GM19240 (cell line): ENCODE measurements at regions not wholly inside any gene's neighbourhood (a gene's known extent, or its start where the extent isn't known, plus 50 kb on each side); places are given as distances from the start of the nearest gene placed in this dataset.
"Not testable (repeated sequence)": the region's sequence is repeated elsewhere in the genome, so short reads cannot be mapped to it uniquely, and the experiment has no call there.

Source experiments
- DNase-seq: peaks from one replicate; pipeline ENCODE4 v3.0.0; 2011; ENCODE audit warnings: low spot score; ENCODE audit not compliant: insufficient read length

GRCh38 chr6:139982195-139982594 lies 607.7 kb upstream of the CITED2 start:
- DNase-seq: no peak

GRCh38 chr6:139981768-139982181 lies 607.3 kb upstream of the CITED2 start:
- DNase-seq: no peak

- no peak for DNase-seq
These were observed 606.7 kb upstream of the CITED2 start for GRCh38 chr6:139981066-139981624.

GRCh38 chr6:139980631-139981030 lies 606.2 kb upstream of the CITED2 start:
- DNase-seq: not testable (repeated sequence)

- DNase-seq: no peak
These were observed 604.7 kb upstream of the CITED2 start for GRCh38 chr6:139979021-139979725.

- DNase-seq: no peak
These were observed 603.5 kb upstream of the CITED2 start for GRCh38 chr6:139977887-139978332.

- DNase-seq: no peak
These were observed 599.4 kb upstream of the CITED2 start for GRCh38 chr6:139973669-139974344.

- DNase-seq: no peak
These were observed 597.7 kb upstream of the CITED2 start for GRCh38 chr6:139972116-139972515.

GRCh38 chr6:139970591-139970991 lies 596.1 kb upstream of the CITED2 start:
- no peak for DNase-seq

GRCh38 chr6:139967497-139967896 lies 593.0 kb upstream of the CITED2 start:
- no peak for DNase-seq

- no peak for DNase-seq
These were observed 590.9 kb upstream of the CITED2 start for GRCh38 chr6:139965393-139965792.

GRCh38 chr6:139964737-139965136 lies 590.3 kb upstream of the CITED2 start:
- DNase-seq: no peak

GRCh38 chr6:139962654-139963347 lies 588.4 kb upstream of the CITED2 start:
- DNase-seq: no peak

- no peak for DNase-seq
These were observed 586.7 kb upstream of the CITED2 start for GRCh38 chr6:139961190-139961589.

GRCh38 chr6:139960671-139961070 lies 586.2 kb upstream of the CITED2 start:
- DNase-seq: no peak

GRCh38 chr6:139955366-139956155 lies 581.1 kb upstream of the CITED2 start:
- DNase-seq: no peak

GRCh38 chr6:139954463-139955071 lies 580.1 kb upstream of the CITED2 start:
- no peak for DNase-seq

GRCh38 chr6:139953780-139954179 lies 579.3 kb upstream of the CITED2 start:
- not testable (repeated sequence) for DNase-seq

GRCh38 chr6:139951172-139951571 lies 576.7 kb upstream of the CITED2 start:
- no peak for DNase-seq

GRCh38 chr6:139944976-139945375 lies 570.5 kb upstream of the CITED2 start:
- no peak for DNase-seq

- no peak for DNase-seq
These were observed 569.7 kb upstream of the CITED2 start for GRCh38 chr6:139944131-139944530.
